RPMI8226 (cell line): ENCODE measurements at regions not wholly inside any gene's neighbourhood (a gene's known extent, or its start where the extent isn't known, plus 50 kb on each side); places are given as distances from the start of the nearest gene placed in this dataset.
A peak's percentile ranks its signal among the peaks of the same experiment; 100 is the strongest.

Experiments used
- DNase-seq: peaks from one replicate; pipeline ENCODE4 v3.0.0-alpha.2; 2015

DNA sequence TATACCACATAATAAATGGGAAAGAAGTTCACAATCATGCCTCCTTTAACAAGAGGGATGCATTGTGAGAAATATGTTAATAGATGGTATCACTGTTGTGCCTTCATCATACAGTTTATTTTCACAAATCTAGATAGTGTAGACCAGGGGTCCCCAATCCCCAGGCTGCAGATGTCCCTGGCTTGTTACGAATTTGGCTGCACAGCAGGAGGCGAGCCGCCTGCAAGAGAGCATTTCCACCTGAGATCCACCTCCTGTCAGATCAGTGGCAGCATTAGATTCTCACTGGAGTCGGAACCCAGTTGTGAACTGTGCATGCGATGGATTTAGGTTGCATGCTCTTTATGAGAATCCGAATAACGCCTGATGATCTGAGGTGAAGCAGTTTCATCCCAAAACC, 361.9 kb upstream of the ZWINT start:
- no peak for DNase-seq

DNA sequence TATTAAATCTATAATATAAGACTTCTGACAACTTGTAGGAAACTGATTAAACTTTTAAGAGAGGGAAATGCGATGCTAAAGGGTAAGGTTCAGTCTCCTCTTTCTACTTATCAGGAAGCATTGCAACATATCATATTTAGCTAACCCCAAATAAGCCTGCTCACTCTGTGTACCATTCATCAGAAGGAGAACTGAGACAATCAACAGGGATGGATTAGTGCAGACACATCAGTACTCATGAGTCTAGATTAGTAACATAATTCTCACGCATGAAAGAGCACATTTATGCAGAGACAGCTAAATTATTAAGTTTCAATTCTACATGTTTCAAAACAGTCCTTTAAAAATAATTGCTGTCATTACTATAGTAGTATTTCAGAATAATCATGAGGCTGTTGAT, 354.2 kb upstream of the ZWINT start:
- peak; percentile 11 for DNase-seq

DNA sequence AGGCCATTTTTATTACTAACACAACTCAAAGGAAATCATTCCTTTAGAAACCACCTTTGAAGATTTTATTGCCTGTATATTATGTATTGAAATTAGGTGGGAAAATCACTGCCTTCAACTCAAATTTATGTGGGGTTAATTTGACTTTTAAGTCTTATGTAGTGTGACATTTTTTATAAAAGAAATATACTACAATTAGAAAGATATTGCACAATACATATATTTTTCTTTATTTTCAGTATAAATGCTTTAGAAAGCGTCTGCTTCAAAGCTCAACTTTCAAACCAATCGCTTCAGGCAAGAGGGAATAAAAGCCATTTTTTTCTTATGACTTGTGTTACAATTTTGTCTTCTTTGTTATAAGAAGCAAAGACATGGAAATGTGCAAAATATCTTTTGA, 337.4 kb upstream of the ZWINT start:
- DNase-seq: no peak

DNA sequence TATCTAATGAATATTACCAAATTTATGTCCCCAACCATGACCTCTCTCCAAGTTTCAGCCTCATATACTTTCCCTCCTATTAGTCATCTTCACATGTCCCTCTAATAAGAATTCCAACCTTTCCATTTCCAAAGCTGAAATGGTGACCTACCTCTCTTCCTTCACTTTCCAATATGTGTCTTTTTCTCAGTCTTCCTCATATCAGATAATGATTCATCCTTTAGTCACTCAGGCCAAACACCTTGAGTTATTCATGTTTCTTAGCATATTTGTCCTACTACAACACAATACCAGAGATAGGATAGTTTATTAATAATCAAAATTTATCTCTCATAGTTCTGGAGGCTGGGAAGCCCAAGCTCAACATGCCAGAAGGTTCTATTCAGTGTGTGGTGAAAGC, 318.5 kb upstream of the ZWINT start:
- DNase-seq: no peak

DNA sequence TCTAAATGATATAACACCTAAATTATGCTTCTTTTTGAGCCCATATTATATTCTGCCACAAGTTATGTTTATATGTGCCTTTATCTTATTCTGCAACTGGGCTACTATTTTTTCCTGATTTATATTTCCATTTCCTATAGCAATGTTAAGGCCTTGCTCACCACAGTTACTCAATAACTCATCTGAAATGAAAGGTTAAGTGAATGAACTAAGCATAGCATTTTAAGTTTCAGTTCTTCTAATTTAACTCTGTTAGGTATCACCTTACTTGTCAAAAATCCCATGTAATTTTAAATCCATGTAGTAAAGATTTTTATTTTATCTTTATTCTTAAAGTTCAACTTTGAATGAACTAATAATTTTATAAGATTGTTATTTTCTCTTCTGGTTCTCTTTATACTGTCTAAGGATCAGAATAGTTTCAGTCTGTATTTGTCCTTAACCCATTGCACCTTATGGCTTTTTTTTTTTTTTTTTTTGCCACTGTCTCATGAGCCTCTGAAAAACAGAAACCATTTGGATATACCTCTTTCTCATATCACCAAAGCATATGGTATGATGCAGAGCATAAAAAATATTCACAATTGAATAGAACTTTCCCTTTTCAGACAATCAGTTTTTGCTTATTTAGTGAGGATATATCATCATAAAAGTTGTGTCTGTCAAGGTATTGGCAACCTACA, 301.8 kb upstream of the ZWINT start:
- no peak for DNase-seq

DNA sequence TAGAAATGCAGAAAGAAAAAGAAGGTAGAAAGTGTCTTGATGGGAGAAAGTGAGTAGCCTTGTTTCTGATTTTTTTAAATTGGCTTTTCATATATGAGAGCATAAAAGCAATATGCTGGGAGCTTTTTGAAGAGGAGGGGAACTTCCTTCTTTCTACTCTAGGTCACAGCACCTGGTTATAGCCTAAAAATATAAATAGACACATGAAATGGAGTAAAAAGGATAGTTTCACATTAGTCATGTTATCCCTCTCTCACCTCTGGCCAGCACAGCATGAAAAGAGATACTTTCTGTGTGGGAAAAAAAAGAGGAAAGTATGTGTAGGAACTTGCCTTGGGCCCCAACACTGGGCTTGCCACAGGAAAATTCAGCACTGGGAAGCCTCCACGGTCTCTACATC, 292.2 kb upstream of the ZWINT start:
- DNase-seq: peak; percentile 22

DNA sequence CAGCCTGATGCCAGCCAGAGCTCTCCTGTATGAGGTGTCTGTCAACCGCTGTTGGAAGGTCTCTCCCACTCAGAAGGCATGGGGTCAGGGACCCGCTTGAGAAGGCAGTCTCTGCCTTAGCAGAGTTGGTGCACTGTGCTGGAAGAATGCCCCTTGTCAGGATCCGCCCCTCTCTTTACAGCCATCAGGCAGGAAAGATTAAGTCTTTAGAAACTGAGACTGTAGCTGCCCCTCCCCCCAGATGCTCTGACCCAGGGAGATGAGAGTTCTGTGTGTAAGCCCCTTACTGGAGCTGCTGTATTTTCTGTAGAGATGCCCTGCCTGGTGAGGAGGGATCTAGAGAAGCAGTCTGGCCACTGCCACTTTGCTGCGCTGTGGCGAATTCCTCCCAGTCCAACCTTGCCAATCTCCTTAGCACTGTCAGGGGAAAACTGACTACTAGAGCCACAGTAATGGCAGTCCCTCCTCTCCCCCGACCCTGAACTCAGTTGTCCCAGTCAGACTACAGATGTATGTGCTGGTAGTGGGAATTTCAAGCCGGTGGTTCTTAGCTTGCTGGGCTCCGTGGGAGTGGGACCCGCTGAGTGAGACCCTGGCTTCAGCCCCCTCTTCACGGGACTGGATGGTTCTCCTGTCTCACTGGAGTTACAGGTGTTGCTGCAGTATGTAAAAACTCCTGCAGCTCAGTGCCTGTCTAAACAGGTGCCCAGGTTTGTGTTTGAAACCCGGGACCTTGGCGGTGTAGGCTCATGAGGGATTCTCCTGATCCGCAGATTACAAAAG, 285.5 kb upstream of the ZWINT start:
- DNase-seq: no peak

DNA sequence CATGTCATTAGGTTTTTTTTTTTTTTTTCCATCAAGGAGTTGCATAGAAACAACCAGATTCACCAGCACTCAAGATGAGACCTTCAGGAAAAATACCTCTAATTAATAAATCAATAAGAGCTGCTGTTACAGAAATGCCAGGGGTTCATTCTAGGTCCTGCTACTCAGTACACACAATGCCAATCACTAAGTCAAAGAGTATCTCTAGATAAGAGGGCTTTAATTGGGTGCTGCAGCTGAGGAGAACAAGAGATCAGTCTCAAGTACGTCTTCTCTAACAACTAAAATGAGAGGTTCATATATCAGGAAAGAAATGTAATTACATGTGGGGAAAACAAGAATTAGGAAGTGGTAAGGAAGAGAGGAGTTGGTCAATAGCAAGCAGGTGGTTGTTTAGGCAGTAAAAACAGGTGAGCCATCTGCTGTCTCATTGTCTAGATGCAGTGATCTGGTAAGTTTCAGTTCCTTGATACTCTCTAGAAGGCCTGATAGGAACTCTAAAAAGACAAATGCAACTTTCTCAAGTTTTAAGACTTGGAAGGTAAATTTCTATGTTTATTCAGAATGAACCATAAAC, 272.9 kb upstream of the ZWINT start:
- peak; percentile 71 for DNase-seq

DNA sequence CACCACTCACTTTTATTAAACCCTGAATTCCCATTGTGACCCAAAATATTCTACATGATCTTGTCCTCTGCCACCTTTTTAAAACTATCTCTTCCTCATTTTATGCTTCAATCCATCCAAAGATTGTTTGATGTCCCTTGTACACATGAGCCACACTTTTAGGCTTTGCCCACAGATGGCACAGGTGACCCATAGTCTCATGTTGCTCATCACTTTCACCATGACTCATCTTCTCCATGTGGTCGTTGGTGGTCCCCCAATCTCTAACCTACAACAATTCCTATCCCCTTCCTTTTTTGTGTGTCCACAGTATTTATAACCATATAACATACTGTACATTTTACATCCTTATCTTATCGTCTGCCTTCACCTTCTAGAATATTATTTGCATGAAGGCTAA, 271.5 kb upstream of the ZWINT start:
- DNase-seq: peak; percentile 5

DNA sequence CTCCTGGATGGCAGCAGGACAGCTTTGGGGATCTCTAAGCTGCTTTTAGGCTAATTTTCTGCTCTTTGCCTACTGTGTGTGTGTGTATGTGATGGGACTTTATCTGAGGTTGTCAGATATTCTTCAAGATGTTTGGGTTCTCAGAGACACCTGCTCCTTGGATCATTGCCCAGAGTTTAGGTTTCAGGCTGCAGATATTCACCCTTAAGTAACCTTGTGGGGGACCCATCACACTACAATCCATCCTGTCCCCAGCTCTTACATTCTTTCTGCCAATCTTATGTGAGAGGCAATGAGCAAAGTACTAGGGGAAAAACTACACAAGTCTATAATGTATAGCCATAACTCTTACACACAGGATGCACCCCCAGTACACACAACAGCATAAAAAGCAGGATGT, 263.0 kb upstream of the ZWINT start:
- DNase-seq: peak; percentile 87

DNA sequence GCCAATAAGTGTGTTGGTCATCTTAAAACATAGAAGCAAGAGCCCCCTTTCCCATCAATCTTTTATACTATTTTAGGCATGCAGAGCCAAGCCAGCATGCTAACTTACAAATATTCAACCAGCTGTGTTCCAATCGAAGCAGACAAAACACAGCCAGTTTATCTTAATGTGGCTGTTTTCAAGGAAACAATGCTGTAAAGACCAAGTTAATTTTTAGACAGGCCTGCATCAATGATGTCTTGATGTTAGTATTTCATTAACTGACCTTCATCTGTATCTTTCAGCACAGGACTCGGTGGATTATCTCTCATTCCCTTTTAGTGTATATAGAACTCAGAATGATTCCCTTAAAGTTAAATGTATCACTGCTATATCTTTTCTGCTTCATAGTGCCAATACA, 262.0 kb upstream of the ZWINT start:
- DNase-seq: no peak

DNA sequence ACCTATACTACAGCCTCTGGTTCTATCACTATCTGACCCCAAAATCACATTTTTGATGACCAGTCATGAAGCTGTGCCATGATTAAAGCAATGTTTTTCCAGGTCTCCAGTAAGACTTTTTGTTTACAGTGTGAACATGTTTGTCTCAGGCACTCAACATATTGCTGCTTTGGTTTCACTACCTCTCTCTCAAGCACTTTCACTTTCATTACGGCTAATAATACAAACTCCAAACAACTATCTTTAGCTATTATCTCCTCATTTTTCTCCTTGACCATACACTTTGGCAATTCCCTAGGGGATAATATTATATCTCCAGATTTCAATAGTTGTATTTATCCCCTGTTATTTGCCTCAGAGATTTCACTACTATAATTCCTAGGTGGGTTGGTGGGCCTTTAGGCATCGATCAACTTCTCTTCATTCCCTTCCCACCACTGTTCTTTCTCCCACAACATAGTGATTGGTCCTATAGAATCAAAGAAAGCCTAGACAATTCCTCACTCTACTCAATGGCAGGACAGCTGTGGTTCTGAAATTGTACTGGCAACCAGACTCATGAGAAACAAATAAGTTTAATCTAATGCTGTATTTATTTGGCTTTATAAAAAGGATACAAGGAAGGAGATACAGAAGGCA, 261.4 kb upstream of the ZWINT start:
- peak; percentile 27 for DNase-seq

DNA sequence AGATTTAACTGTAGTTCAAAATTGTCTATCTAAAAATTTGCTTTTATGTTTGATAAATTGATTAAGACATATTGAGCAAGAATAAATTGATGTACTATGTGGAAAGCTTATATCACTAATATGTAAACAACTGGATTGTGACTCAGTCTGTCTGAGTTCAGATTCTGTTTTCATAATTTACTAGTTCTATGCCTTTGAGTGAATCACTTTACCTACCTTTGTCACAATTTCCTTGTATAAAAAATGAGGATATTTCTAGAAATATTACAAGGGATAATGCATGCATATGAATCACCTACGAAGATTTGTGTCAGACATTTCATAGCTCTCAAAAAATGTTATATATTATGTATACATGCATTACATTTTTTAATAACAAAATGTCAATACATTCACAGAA, 245.1 kb upstream of the ZWINT start:
- no peak for DNase-seq

DNA sequence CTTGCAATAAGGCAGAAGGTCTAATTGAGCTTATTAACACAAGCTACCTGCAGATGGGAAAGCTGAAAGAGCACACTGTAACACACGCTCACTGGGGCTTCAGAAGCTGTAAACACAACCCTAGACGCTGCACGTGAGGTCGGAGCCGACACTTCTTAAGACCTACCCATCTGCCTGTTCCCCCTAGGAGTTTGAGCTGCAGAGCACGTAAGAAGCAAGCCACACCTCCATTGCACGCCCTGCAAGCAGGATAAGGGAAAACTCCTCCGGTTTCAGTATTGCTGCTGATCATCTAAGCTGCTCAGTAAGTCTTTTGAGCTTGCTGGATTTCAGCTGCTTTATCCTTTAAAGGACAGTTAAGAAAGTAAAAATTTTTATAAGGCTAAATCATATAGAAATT, 244.0 kb upstream of the ZWINT start:
- no peak for DNase-seq

DNA sequence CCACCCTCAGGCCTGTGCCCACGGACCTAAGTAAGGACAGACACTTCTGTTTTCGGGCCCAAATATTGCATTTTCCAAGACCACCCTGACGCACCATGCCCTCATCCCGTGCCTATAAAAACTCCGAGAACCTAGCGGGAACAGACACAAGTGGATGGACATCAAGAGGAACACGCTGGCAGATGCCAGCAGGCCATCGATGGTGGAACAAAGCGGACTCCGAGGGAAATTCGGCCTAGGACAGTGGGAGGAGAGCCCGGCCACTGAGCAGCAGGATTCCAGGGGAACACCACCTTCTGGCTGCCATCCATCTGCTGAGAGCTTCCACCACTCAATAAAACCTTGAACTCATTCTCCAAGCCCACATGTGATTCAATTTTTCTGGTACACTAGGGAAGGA, 243.6 kb upstream of the ZWINT start:
- DNase-seq: no peak

DNA sequence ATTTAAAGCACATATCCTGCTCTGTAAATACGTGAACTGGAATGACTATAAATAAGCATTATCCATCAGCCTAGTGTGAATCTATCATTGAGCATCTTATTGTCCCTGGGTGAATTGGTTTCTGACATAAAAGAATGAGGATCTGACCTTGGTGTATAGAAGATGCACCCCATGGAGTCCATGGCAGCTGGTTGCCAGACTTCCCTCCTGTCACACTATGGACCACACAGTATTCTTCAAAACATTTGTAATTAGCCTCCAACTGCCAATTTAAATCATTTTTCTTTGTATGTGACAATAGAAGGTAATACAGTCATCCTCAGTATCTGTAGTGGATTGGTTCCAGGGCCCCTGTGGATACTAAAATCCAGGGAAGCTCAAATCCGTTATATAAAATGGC, 238.1 kb upstream of the ZWINT start:
- DNase-seq: no peak

DNA sequence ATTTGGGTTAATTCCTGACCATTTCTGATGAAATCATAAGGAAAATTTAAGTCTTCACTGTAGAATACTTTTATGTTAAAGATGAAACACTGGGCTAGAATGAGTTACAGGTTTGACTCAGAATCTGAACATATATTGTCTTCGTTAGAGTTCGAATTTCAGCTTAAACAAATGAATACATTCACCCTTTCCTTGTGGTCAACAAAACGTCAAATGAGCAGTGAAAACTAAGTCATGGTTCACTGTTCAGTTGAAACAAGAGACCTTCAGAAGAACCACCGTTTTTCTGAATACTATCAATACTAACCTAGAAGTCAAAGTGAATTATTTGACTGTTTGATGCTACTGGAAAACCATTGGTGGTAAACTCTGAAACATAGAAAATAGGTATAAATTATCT, 235.2 kb upstream of the ZWINT start:
- no peak for DNase-seq

DNA sequence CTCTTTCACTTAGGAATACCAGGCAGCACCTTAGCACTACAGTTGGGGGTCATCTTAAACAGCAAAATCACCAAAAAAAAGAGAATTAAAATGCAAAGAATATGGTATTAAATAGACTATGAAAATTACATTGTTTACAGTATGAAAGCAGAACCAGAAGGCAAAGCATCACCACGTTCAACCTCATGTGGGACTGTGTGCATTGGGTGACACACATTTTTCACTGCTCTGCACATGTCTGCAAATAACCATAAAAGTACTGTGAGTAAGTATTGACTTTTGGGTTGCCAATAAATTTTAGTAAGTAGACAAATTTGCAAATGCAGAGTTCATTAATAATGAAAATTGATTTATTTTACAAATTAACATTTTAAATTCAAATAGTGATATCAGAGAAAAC, 232.1 kb upstream of the ZWINT start:
- DNase-seq: no peak

DNA sequence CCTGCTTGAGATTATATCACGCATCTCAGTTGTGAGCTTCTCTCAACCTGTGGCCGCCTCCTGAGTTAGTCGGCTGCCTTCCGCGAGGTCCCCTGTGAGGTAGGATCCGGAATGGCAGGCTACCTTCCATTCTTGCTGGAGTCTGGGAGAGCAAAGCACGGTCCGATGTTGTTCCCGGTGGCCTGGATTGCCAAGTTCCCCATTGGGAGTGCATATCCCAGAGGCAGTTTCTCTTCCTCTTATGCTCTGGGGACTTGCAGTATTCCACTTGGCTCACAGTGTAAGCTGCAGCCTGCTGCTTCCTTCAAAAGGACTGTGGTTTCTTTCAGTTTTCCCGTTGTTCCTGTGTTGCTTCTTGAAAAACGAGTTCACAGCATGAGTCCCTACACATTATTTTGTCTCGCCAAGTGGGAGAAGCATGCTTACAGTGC, 225.4 kb upstream of the ZWINT start:
- DNase-seq: no peak

DNA sequence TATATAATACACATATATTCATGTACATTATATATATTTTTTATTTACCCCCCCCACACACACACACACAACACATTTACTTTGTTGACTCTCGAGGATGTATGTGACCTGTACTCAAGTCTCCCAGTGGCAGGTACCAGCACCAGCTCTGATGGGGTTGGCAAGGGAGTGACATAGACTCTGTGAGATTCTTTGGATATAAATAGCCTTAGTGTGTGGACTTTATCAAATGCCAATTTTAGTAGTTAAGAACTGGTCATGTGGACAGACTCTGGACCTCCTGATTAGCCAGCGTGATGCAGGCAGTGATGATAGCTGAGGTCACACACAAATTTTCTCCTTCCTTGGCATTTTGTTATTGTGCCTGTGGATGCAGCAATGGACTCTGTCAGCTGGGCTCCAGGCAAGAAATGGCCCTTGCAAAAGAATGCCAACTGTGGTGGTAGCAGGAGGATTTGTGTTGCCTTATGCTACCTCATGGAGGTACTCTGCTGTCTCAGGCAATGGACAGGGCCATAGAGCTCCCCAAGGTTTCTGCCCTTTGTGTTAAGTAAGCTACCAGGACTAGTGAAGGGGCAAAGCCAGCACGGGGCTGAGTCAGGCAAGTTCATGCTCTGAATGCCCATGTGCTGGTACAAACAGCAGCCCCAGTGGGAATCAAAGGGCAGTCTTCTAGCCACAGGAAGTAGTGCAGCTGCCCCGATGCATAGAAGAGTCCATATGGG, 224.6 kb upstream of the ZWINT start:
- no peak for DNase-seq

DNA sequence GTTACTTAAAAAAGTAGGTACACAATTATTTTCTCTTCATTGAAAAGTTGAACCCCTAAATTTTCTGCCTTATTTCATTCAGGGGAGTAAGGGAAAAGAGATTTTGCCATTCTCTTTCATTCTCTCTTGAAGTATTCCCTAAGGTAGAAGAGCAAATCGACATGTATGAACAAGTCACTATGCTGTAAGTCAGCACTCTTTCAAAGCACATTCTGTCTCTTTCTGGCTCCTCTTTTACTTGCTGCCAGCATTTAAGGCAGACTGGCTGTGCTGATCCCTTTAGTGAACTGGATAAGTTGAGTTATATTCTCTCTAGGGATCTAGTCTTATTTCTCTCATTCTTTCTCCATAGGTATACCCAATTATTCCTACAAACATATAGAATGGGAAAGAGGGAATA, 222.3 kb upstream of the ZWINT start:
- DNase-seq: no peak

DNA sequence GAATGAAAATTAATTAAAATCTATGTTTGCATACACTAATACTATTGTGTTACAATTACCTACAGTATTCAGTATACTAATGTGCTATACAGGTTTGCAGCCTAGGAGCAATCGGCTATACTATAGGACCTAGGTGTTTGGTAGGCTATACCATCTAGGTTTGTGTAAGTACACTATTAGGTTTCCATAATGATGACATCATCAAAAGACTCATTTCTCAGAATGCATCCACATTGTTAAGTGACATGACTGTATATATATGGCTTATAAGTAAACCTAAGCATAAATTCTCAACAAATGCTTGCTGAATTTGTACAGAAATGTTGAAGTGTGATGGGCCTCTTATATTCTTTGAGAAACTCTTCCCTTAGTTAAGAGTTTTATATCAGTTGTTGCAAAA, 206.5 kb upstream of the ZWINT start:
- no peak for DNase-seq

DNA sequence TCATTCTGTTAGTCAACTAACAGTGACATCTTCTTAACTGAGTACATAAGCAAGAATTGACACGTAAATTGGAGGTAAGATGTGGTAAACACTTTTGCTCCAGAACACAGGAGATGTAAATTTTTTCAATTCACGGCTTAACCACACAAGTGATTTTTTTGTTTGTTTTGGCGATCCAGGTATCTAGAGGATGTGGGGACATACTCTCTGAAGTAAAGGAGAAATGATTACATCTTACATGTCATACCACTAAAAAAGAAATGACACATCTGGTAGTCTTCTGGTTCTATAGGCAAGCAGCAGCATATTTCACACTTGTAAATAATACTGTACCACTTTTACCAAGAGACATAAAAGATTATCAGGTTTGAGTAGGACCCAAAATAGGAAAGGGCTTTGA, 200.3 kb upstream of the ZWINT start:
- DNase-seq: no peak
